ENCODE measurements at regions not wholly inside any gene's neighbourhood (a gene's known extent, or its start where the extent isn't known, plus 50 kb on each side); places are given as distances from the start of the nearest gene placed in this dataset.

- H3K9ac ChIP-seq (ENCODE audit: low read length), result no peak overlapping the region
- no peak overlapping the region for H3K27ac ChIP-seq (ENCODE audit: low read length)
- no peak overlapping the region for H3K4me2 ChIP-seq (ENCODE audit: low read length)
- H3K9me3 ChIP-seq (ENCODE audit: low read length), result peaks cover 9% of the 10 kb centered on the region
- TF ChIP-seq TAF1 (IDR thresholded peaks at IDR 0.05; ENCODE audit: low read depth) (no peak), EZH2 (IDR thresholded peaks at IDR 0.05; ENCODE audit: borderline replicate concordance, insufficient read depth, low read length, poor library complexity, severe bottlenecking) (no peak), EP300 (conservative IDR thresholded peaks at IDR 0.05; ENCODE audit: poor library complexity, severe bottlenecking) (no peak), CTCF (IDR thresholded peaks at IDR 0.05; ENCODE audit: poor library complexity, severe bottlenecking) (no peak), POLR2AphosphoS5 (IDR thresholded peaks at IDR 0.05) (no peak), MXI1 (conservative IDR thresholded peaks at IDR 0.05; ENCODE audit: poor library complexity, severe bottlenecking) (no peak), SMC3 (conservative IDR thresholded peaks at IDR 0.05; ENCODE audit: poor library complexity) (no peak), RAD21 (conservative IDR thresholded peaks at IDR 0.05) (no peak), REST (IDR thresholded peaks at IDR 0.05; ENCODE audit: borderline replicate concordance) (no peak)
- no peaks in the 10 kb centered on the region for H3K27me3 ChIP-seq (ENCODE audit: insufficient read depth, low read depth, low read length)
- H4K20me1 ChIP-seq (ENCODE audit: insufficient read depth), result no peaks in the 10 kb centered on the region
- H3K79me2 ChIP-seq (replicated peaks; ENCODE audit: insufficient read depth, low read length), result no peaks in the 10 kb centered on the region
- no peaks in the 10 kb centered on the region for H3K36me3 ChIP-seq (ENCODE audit: insufficient read depth, low read length)
- H3K4me3 ChIP-seq (ENCODE audit: low read length), result no peak overlapping the region
- H2AFZ ChIP-seq (ENCODE audit: low read depth, low read length), result no peak overlapping the region
- no peaks in the 10 kb centered on the region for H3F3A ChIP-seq (ENCODE audit: insufficient read depth, low read length, poor library complexity, severe bottlenecking)
- no peaks in the 10 kb centered on the region for H3K9me2 ChIP-seq (ENCODE audit: insufficient read depth, low read length)
These were observed 205.6 kb upstream of the GRM7 start for GRCh38 chr3:6655275-6655674.

- no peak overlapping the region for H3K9ac ChIP-seq (ENCODE audit: low read length)
- TF ChIP-seq EP300 (conservative IDR thresholded peaks at IDR 0.05; ENCODE audit: poor library complexity, severe bottlenecking), result no peak
- no peak for TF ChIP-seq SMC3 (conservative IDR thresholded peaks at IDR 0.05; ENCODE audit: poor library complexity)
- no peak for TF ChIP-seq MXI1 (conservative IDR thresholded peaks at IDR 0.05; ENCODE audit: poor library complexity, severe bottlenecking)
- TF ChIP-seq RAD21 (conservative IDR thresholded peaks at IDR 0.05), result no peak
- no peak for TF ChIP-seq CTCF (IDR thresholded peaks at IDR 0.05; ENCODE audit: poor library complexity, severe bottlenecking)
- no peak for TF ChIP-seq TAF1 (IDR thresholded peaks at IDR 0.05; ENCODE audit: low read depth)
- no peak for TF ChIP-seq EZH2 (IDR thresholded peaks at IDR 0.05; ENCODE audit: borderline replicate concordance, insufficient read depth, low read length, poor library complexity, severe bottlenecking)
- TF ChIP-seq REST (IDR thresholded peaks at IDR 0.05; ENCODE audit: borderline replicate concordance), result no peak
- TF ChIP-seq POLR2AphosphoS5 (IDR thresholded peaks at IDR 0.05), result no peak
These were observed 203.3 kb upstream of the GRM7 start for GRCh38 chr3:6657591-6657990.

More at GRCh38 chr3:6657591-6657990, 203.3 kb upstream of the GRM7 start:
- Histone ChIP-seq H3K27ac (ENCODE audit: low read length) (no peak overlapping the region), H3K4me2 (ENCODE audit: low read length) (no peak overlapping the region), H2AFZ (ENCODE audit: low read depth, low read length) (no peak overlapping the region), H3K36me3 (ENCODE audit: insufficient read depth, low read length) (no peaks in the 10 kb centered on the region), H4K20me1 (ENCODE audit: insufficient read depth) (no peaks in the 10 kb centered on the region), H3K79me2 (replicated peaks; ENCODE audit: insufficient read depth, low read length) (no peaks in the 10 kb centered on the region), H3F3A (ENCODE audit: insufficient read depth, low read length, poor library complexity, severe bottlenecking) (no peaks in the 10 kb centered on the region), H3K9me2 (ENCODE audit: insufficient read depth, low read length) (no peaks in the 10 kb centered on the region), H3K9me3 (ENCODE audit: low read length) (peaks cover 9% of the 10 kb centered on the region), H3K4me3 (ENCODE audit: low read length) (no peak overlapping the region), H3K27me3 (ENCODE audit: insufficient read depth, low read depth, low read length) (no peaks in the 10 kb centered on the region)
